Keratinocyte (primary cell): ENCODE measurements at regions not wholly inside any gene's neighbourhood (a gene's known extent, or its start where the extent isn't known, plus 50 kb on each side); places are given as distances from the start of the nearest gene placed in this dataset.

Source experiments
- CTCF ChIP-seq, 3 experiments: IDR thresholded peaks in 1 of 3; conservative IDR thresholded peaks in 1 of 3; optimal IDR thresholded peaks in 1 of 3; 2 replicates in 2 of 3; 3 replicates in 1 of 3; pipeline versions ENCODE3 to v1.5.1; 2011; ENCODE audit warnings: low read length in 3 of 3, mild to moderate bottlenecking in 3 of 3, moderate library complexity in 2 of 3, control low read depth in 1 of 3, inconsistent platforms in 1 of 3; ENCODE audit not compliant: insufficient read depth in 2 of 3; ENCODE audit errors: extremely low read depth in 1 of 3
- EZH2 ChIP-seq: IDR thresholded peaks from one replicate; pipeline ENCODE4 v1.6.1; 2012; ENCODE audit warnings: inconsistent platforms, mild to moderate bottlenecking, low read length, moderate library complexity

DNA sequence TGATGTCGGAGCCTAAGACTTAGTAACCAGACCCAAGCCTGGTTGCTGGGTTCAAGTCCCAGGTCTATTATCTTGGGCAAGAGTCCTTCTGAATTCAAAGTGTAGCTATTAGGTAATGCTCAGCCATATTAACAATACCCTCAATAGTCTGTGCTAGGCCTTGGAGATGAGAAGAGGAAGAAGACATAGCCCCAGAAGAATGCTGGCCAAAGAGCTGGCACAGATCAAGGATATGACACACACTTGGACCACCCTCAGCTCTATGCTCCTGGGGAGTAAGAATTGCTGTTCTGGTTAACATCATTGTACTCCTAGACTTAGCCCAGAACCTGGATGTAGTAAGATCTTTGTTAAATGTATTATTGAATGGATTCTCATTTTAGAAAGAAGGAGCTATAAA, 426.7 kb downstream of the CDK5RAP2 start:
- no peak for TF ChIP-seq CTCF (optimal IDR thresholded peaks at IDR 0.05 in 1 of 3, IDR thresholded peaks at IDR 0.05 in 1 of 3, conservative IDR thresholded peaks at IDR 0.05 in 1 of 3; ENCODE audit: extremely low read depth in 1 of 3, insufficient read depth in 2 of 3, low read length in 3 of 3)
- TF ChIP-seq EZH2 = no peak
